ENCODE measurements at regions not wholly inside any gene's neighbourhood (a gene's known extent, or its start where the extent isn't known, plus 50 kb on each side); places are given as distances from the start of the nearest gene placed in this dataset.

DNA sequence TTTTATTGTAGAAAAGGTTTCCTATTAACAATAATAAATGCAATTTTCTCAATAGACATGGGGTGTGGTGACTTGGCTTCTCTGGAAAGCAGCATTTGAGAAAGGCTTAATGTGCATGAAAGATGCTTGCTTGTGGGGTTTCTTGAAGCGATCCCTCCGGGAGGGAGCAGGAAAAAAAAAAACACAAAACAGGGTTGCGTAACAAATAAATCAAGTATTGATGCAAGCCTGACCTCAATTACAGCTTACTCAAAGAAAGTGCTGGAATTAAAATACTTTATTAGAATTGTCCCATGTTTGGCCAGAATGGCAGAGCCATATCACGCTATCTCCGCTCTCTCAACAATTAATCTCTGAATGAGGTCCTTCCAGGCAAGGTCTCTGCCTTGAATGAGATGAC lies 1612.5 kb downstream of the REEP3 start:
- no peak overlapping the region for H3K4me3 Mint-ChIP-seq
- Histone ChIP-seq H3K9me3 (ENCODE audit: control insufficient read depth, low read length) (no peaks in the 10 kb centered on the region), H3K4me1 (ENCODE audit: control insufficient read depth, insufficient read depth, low read length) (no peaks in the 10 kb centered on the region), H3K27me3 (ENCODE audit: control insufficient read depth, insufficient read depth, low read length, poor library complexity, severe bottlenecking) (no peaks in the 10 kb centered on the region), H3K27ac (ENCODE audit: low read depth, low read length) (no peak overlapping the region), H3K36me3 (ENCODE audit: control insufficient read depth, insufficient read depth, low read length) (no peaks in the 10 kb centered on the region), H3K9ac (ENCODE audit: extremely low read depth, low read length, poor library complexity, severe bottlenecking) (no peak overlapping the region), H3K4me3 (ENCODE audit: low read length) (no peak overlapping the region)
- TF ChIP-seq, protein P1, sequence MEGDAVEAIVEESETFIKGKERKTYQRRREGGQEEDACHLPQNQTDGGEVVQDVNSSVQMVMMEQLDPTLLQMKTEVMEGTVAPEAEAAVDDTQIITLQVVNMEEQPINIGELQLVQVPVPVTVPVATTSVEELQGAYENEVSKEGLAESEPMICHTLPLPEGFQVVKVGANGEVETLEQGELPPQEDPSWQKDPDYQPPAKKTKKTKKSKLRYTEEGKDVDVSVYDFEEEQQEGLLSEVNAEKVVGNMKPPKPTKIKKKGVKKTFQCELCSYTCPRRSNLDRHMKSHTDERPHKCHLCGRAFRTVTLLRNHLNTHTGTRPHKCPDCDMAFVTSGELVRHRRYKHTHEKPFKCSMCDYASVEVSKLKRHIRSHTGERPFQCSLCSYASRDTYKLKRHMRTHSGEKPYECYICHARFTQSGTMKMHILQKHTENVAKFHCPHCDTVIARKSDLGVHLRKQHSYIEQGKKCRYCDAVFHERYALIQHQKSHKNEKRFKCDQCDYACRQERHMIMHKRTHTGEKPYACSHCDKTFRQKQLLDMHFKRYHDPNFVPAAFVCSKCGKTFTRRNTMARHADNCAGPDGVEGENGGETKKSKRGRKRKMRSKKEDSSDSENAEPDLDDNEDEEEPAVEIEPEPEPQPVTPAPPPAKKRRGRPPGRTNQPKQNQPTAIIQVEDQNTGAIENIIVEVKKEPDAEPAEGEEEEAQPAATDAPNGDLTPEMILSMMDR (conservative IDR thresholded peaks at IDR 0.05), result no peak
- WGBS, 2 experiments (ENCODE audit: insufficient coverage in 1 of 2, insufficient read length in 1 of 2), result 94 to 96% methylated on average over 5 of the region's 5 CpGs
- no peaks in the 10 kb centered on the region for H3K36me3 Mint-ChIP-seq (ENCODE audit: low read depth)
- DNase-seq, result no peak
- H3K27ac Mint-ChIP-seq, result no peak overlapping the region
- no peaks in the 10 kb centered on the region for H3K9me3 Mint-ChIP-seq
- no peaks in the 10 kb centered on the region for H3K4me1 Mint-ChIP-seq
- no peaks in the 10 kb centered on the region for H3K27me3 Mint-ChIP-seq (ENCODE audit: insufficient read depth)

DNA sequence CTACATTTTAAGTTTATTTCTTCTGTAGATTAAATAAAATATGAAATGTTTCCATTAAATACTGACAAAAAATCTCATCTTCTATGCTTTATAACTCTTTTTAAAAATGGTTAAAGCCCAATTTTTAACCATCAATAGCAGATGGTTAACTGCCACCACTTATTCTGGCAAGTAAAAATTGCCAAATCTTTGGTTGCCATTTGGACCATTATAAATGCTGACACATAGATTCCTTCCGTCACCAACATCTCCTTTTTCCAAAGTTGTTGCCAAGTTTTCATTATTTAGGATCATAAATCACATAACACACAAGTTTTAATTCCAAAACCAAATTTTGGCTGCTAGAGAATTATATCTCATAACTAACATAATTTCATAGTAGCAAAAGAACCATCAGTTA lies 1614.3 kb downstream of the REEP3 start:
- Histone ChIP-seq H3K9me3 (ENCODE audit: control insufficient read depth, low read length) (no peaks in the 10 kb centered on the region), H3K9ac (ENCODE audit: extremely low read depth, low read length, poor library complexity, severe bottlenecking) (no peak overlapping the region), H3K4me3 (ENCODE audit: low read length) (no peak overlapping the region), H3K4me1 (ENCODE audit: control insufficient read depth, insufficient read depth, low read length) (no peaks in the 10 kb centered on the region), H3K27me3 (ENCODE audit: control insufficient read depth, insufficient read depth, low read length, poor library complexity, severe bottlenecking) (no peaks in the 10 kb centered on the region), H3K36me3 (ENCODE audit: control insufficient read depth, insufficient read depth, low read length) (no peaks in the 10 kb centered on the region), H3K27ac (ENCODE audit: low read depth, low read length) (no peak overlapping the region)
- TF ChIP-seq, protein P1 (conservative IDR thresholded peaks at IDR 0.05), result no peak
- no peak for DNase-seq
- no peak overlapping the region for H3K27ac Mint-ChIP-seq
- H3K36me3 Mint-ChIP-seq (ENCODE audit: low read depth), result no peaks in the 10 kb centered on the region
- H3K4me1 Mint-ChIP-seq, result no peaks in the 10 kb centered on the region
- no peak overlapping the region for H3K4me3 Mint-ChIP-seq
- no peaks in the 10 kb centered on the region for H3K27me3 Mint-ChIP-seq (ENCODE audit: insufficient read depth)
- 100% methylated on average over 1 of the region's 1 CpG for WGBS, 2 experiments (ENCODE audit: insufficient coverage in 1 of 2, insufficient read length in 1 of 2)
- H3K9me3 Mint-ChIP-seq, result no peaks in the 10 kb centered on the region

DNA sequence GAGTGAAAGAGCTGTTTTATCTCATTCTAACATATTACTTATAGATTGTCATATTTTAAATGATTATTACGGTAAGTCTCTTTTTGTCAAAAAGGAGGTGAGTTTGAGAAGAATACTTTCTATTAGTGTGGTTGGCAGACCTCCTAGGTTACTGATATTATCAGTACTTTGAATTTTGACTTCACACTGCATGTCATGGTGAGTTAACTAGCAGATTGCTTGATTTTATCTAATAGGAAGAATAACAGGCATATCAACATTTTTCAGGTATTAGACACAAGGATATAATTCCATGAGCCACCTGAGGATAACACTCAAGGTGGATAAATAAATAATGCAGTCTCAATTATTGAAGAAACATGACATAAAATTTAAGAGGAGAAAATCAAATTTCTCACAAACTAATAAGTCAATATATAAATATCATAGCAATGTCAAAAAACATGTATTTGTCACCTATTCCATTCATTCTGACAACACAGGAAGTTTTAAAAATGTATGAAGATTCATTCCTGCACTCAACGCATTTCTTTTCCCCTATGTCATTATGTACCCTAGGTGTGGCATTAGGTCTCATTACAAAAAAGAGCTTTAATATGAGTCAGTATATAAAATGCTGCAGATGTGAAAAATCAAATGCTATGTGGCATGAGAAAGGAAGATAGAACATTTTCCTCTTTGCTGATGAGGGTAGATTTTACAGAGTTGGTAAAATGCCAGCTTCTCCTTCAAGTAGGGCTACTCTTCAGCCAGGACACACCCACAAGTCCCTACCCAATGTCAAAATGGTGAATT lies 1621.6 kb downstream of the REEP3 start:
- Histone ChIP-seq H3K27ac (ENCODE audit: low read depth, low read length) (no peak overlapping the region), H3K27me3 (ENCODE audit: control insufficient read depth, insufficient read depth, low read length, poor library complexity, severe bottlenecking) (no peaks in the 10 kb centered on the region), H3K4me1 (ENCODE audit: control insufficient read depth, insufficient read depth, low read length) (no peaks in the 10 kb centered on the region), H3K36me3 (ENCODE audit: control insufficient read depth, insufficient read depth, low read length) (no peaks in the 10 kb centered on the region), H3K4me3 (ENCODE audit: low read length) (no peak overlapping the region), H3K9me3 (ENCODE audit: control insufficient read depth, low read length) (no peaks in the 10 kb centered on the region), H3K9ac (ENCODE audit: extremely low read depth, low read length, poor library complexity, severe bottlenecking) (no peak overlapping the region)
- Mint-ChIP-seq H3K27me3 (ENCODE audit: insufficient read depth) (no peaks in the 10 kb centered on the region), H3K9me3 (no peaks in the 10 kb centered on the region), H3K36me3 (ENCODE audit: low read depth) (no peaks in the 10 kb centered on the region), H3K4me3 (no peak overlapping the region), H3K27ac (no peak overlapping the region), H3K4me1 (no peaks in the 10 kb centered on the region)
- DNase-seq, result no peak
- TF ChIP-seq, protein P1 (conservative IDR thresholded peaks at IDR 0.05), result no peak
- WGBS, 2 experiments (ENCODE audit: insufficient coverage in 1 of 2, insufficient read length in 1 of 2), result 97% methylated on average over 2 of the region's 2 CpGs; no CpG with 5 or more reads in 1 of the 2 experiments
